OCI-LY3 (cell line): ENCODE measurements at regions not wholly inside any gene's neighbourhood (a gene's known extent, or its start where the extent isn't known, plus 50 kb on each side); places are given as distances from the start of the nearest gene placed in this dataset.

Experiments
- H2AFZ ChIP-seq: fragments of 200-600, 300-600 bp; shearing (Covaris generic); 2 replicates; pipeline ENCODE4 v1.6.0; 2014; ENCODE audit warnings: antibody characterized with exemption, low read depth, low read length
- H3K27ac ChIP-seq: fragments of 200-600, 300-600 bp; sonication (generic); 2 replicates; pipeline ENCODE4 v1.5.1; 2014; ENCODE audit warnings: mild to moderate bottlenecking, low read length, moderate library complexity, mixed read lengths
- H3K27me3 ChIP-seq: fragments of 200-600, 300-600 bp; sonication (generic); 2 replicates; pipeline ENCODE4 v1.6.1; 2014; ENCODE audit warnings: low read depth, low read length, mixed read lengths
- H3K36me3 ChIP-seq: fragments of 200-600, 300-600 bp; sonication (generic); replicated peaks from 2 replicates; pipeline ENCODE3; 2014; ENCODE audit warnings: low read depth, low read length, mixed read lengths
- H3K4me1 ChIP-seq: fragments of 300-600, 200-600 bp; sonication (generic); 2 replicates; pipeline ENCODE4 v1.6.1; 2014; ENCODE audit warnings: low read length, mixed read lengths
- H3K4me2 ChIP-seq: fragments of 200-600, 300-600 bp; sonication (generic); 2 replicates; pipeline ENCODE4 v1.6.1; 2014; ENCODE audit warnings: low read length, mixed read lengths
- H3K4me3 ChIP-seq: fragments of 300-600, 200-600 bp; sonication (generic); 2 replicates; pipeline ENCODE4 v1.5.1; 2014; ENCODE audit warnings: antibody characterized with exemption, mild to moderate bottlenecking, low read length, moderate library complexity
- H3K79me2 ChIP-seq: fragments of 300-600, 200-600 bp; shearing (Covaris generic); 2 replicates; pipeline ENCODE4 v1.6.1; 2014; ENCODE audit warnings: mild to moderate bottlenecking, low read length, mixed read lengths
- H3K9ac ChIP-seq: fragments of 300-600, 200-600 bp; shearing (Covaris generic); 2 replicates; pipeline ENCODE4 v1.6.0; 2014; ENCODE audit warnings: mild to moderate bottlenecking, low read length, moderate library complexity
- H3K9me3 ChIP-seq: fragments of 200-600, 300-600 bp; shearing (Covaris generic); 2 replicates; pipeline ENCODE4 v1.6.1; 2014; ENCODE audit warnings: low read length, mixed read lengths; ENCODE audit not compliant: insufficient read depth
- H4K20me1 ChIP-seq: fragments of 200-600, 300-600 bp; sonication (generic); 2 replicates; pipeline ENCODE4 v1.6.1; 2016; ENCODE audit warnings: low read length, mixed read lengths; ENCODE audit not compliant: insufficient read depth
- CTCF ChIP-seq: fragments of 200-600, 300-600 bp; sonication (generic); IDR thresholded peaks from 2 replicates; pipeline ENCODE4 v1.5.1; 2014; ENCODE audit warnings: antibody characterized with exemption, low read length, low read depth
- EZH2phosphoT487 ChIP-seq: fragments of 200-600 bp; shearing (Covaris generic); IDR thresholded peaks from 2 replicates; pipeline ENCODE4 v1.6.1; 2018; ENCODE audit warnings: antibody characterized with exemption, mixed run types, low read depth

GRCh38 chr3:22450786-22451400 lies 699.9 kb upstream of the ZNF385D start:
- Histone ChIP-seq H3K36me3 (no peaks in the 10 kb centered on the region), H4K20me1 (no peaks in the 10 kb centered on the region), H2AFZ (no peak overlapping the region), H3K4me2 (no peak overlapping the region), H3K9me3 (no peaks in the 10 kb centered on the region), H3K27me3 (no peaks in the 10 kb centered on the region), H3K79me2 (no peaks in the 10 kb centered on the region), H3K4me3 (no peak overlapping the region), H3K4me1 (no peaks in the 10 kb centered on the region), H3K27ac (no peak overlapping the region), H3K9ac (no peak overlapping the region)
- TF ChIP-seq CTCF (no peak), EZH2phosphoT487 (no peak)

GRCh38 chr3:22451501-22451900 lies 700.5 kb upstream of the ZNF385D start:
- Histone ChIP-seq H3K27me3 (no peaks in the 10 kb centered on the region), H3K36me3 (no peaks in the 10 kb centered on the region), H3K9me3 (no peaks in the 10 kb centered on the region), H3K4me1 (no peaks in the 10 kb centered on the region), H3K79me2 (no peaks in the 10 kb centered on the region), H4K20me1 (no peaks in the 10 kb centered on the region), H3K4me2 (no peak overlapping the region), H3K27ac (no peak overlapping the region), H2AFZ (no peak overlapping the region), H3K4me3 (no peak overlapping the region), H3K9ac (no peak overlapping the region)
- TF ChIP-seq CTCF (no peak), EZH2phosphoT487 (no peak)

GRCh38 chr3:22453906-22454535 lies 703.0 kb upstream of the ZNF385D start:
- Histone ChIP-seq H3K27ac (no peak overlapping the region), H3K4me1 (no peaks in the 10 kb centered on the region), H3K9me3 (no peaks in the 10 kb centered on the region), H3K4me2 (no peak overlapping the region), H3K27me3 (no peaks in the 10 kb centered on the region), H3K79me2 (no peaks in the 10 kb centered on the region), H2AFZ (no peak overlapping the region), H3K9ac (no peak overlapping the region), H3K4me3 (no peak overlapping the region), H3K36me3 (no peaks in the 10 kb centered on the region), H4K20me1 (no peaks in the 10 kb centered on the region)
- TF ChIP-seq CTCF (no peak), EZH2phosphoT487 (no peak)

- H3K9ac ChIP-seq: no peak overlapping the region
- H2AFZ ChIP-seq: no peak overlapping the region
- no peaks in the 10 kb centered on the region for H3K9me3 ChIP-seq
- H3K36me3 ChIP-seq: no peaks in the 10 kb centered on the region
- H3K4me1 ChIP-seq: no peaks in the 10 kb centered on the region
- H3K4me3 ChIP-seq: no peak overlapping the region
- H3K27ac ChIP-seq: no peak overlapping the region
- no peaks in the 10 kb centered on the region for H3K79me2 ChIP-seq
- TF ChIP-seq EZH2phosphoT487 (no peak), CTCF (no peak)
- no peaks in the 10 kb centered on the region for H3K27me3 ChIP-seq
- H4K20me1 ChIP-seq: no peaks in the 10 kb centered on the region
- no peak overlapping the region for H3K4me2 ChIP-seq
These were observed 719.0 kb upstream of the ZNF385D start for GRCh38 chr3:22469995-22470394.
